Hepatic stellate cell (primary cell): ENCODE measurements at regions not wholly inside any gene's neighbourhood (a gene's known extent, or its start where the extent isn't known, plus 50 kb on each side); places are given as distances from the start of the nearest gene placed in this dataset.

Source experiments
- DNase-seq: peaks from one replicate; pipeline ENCODE4 v3.0.0; 2011; ENCODE audit warnings: low spot score

GRCh38 chr5:103461243-103461642, 101.3 kb downstream of the NUDT12 start:
- peak; percentile 16 for DNase-seq

- no peak for DNase-seq
These were observed 104.0 kb downstream of the NUDT12 start for GRCh38 chr5:103458497-103459040.

- DNase-seq: no peak
These were observed 106.1 kb downstream of the NUDT12 start for GRCh38 chr5:103456476-103456875.

GRCh38 chr5:103455796-103456195, 106.8 kb downstream of the NUDT12 start:
- no peak for DNase-seq

- DNase-seq: no peak
These were observed 107.8 kb downstream of the NUDT12 start for GRCh38 chr5:103454770-103455169.

- no peak for DNase-seq
These were observed 109.9 kb downstream of the NUDT12 start for GRCh38 chr5:103452666-103453065.

- no peak for DNase-seq
These were observed 110.5 kb downstream of the NUDT12 start for GRCh38 chr5:103452089-103452488.

- DNase-seq: no peak
These were observed 111.3 kb downstream of the NUDT12 start for GRCh38 chr5:103451261-103451660.

GRCh38 chr5:103450333-103451061, 112.1 kb downstream of the NUDT12 start:
- peak; percentile 36 for DNase-seq

GRCh38 chr5:103446813-103447212, 115.8 kb downstream of the NUDT12 start:
- no peak for DNase-seq

- DNase-seq: no peak
These were observed 117.1 kb downstream of the NUDT12 start for GRCh38 chr5:103445426-103446035.

- no peak for DNase-seq
These were observed 118.1 kb downstream of the NUDT12 start for GRCh38 chr5:103444333-103445038.

- no peak for DNase-seq
These were observed 119.8 kb downstream of the NUDT12 start for GRCh38 chr5:103442750-103443149.

GRCh38 chr5:103441523-103441922, 121.1 kb downstream of the NUDT12 start:
- no peak for DNase-seq

- no peak for DNase-seq
These were observed 123.6 kb downstream of the NUDT12 start for GRCh38 chr5:103439007-103439406.

GRCh38 chr5:103436656-103437055, 125.9 kb downstream of the NUDT12 start:
- no peak for DNase-seq

GRCh38 chr5:103436112-103436511, 126.5 kb downstream of the NUDT12 start:
- no peak for DNase-seq

GRCh38 chr5:103435136-103435889, 127.3 kb downstream of the NUDT12 start:
- no peak for DNase-seq

GRCh38 chr5:103434057-103434456, 128.5 kb downstream of the NUDT12 start:
- no peak for DNase-seq

GRCh38 chr5:103433211-103433610, 129.4 kb downstream of the NUDT12 start:
- no peak for DNase-seq

- DNase-seq: no peak
These were observed 133.7 kb downstream of the NUDT12 start for GRCh38 chr5:103428923-103429322.

- DNase-seq: peak; percentile 63
These were observed 134.1 kb downstream of the NUDT12 start for GRCh38 chr5:103428411-103428871.
